Right lobe of liver (tissue), 6 donors: ENCODE measurements at regions not wholly inside any gene's neighbourhood (a gene's known extent, or its start where the extent isn't known, plus 50 kb on each side); places are given as distances from the start of the nearest gene placed in this dataset.

Source experiments
- ATAC-seq, 4 donors: fragments of 200-7000 bp; cut with Tn5 transposase; one replicate each; pipeline ENCODE4 v1.9.1; 2020; ENCODE audit warnings: mild to moderate bottlenecking in 4 of 4, moderate library complexity in 4 of 4
- DNase-seq, 3 donors: peaks; one replicate each; pipeline ENCODE4 v3.0.0-alpha.2; 2020
- H3K27ac ChIP-seq, 3 donors: fragments of 200-600 bp; one replicate each; pipeline ENCODE4 v1.8.0; 2022
- H3K27me3 ChIP-seq, 2 donors: fragments of 200-600 bp; one replicate each; pipeline ENCODE4 v1.8.0; 2022
- H3K36me3 ChIP-seq, 4 donors: fragments of 200-600 bp; sonication (generic) in 1 of 4; one replicate each; pipeline versions ENCODE4 v1.5.1 to v1.8.0; 2017 to 2022; ENCODE audit warnings: control low read depth in 1 of 4
- H3K4me1 ChIP-seq, 4 donors: fragments of 200-600 bp; sonication (generic) in 1 of 4; one replicate each; pipeline versions ENCODE4 v1.5.1 to v1.8.0; 2017 to 2022; ENCODE audit warnings: control low read depth in 1 of 4
- H3K4me3 ChIP-seq, 3 donors: fragments of 200-600 bp; one replicate each; pipeline ENCODE4 v1.8.0; 2022
- H3K9me3 ChIP-seq, 4 donors: fragments of 200-600 bp; sonication (generic) in 1 of 4; one replicate each; pipeline versions ENCODE4 v1.5.1 to v1.8.0; 2017 to 2022; ENCODE audit warnings: control low read depth in 1 of 4
- CTCF ChIP-seq, 4 donors: fragments of 200-600 bp in 3 of 4; fragments of 450-650 bp in 1 of 4; IDR thresholded peaks; one replicate each; pipeline versions ENCODE4 v1.5.1 to v1.8.0; 2016 to 2022; ENCODE audit warnings: antibody characterized with exemption in 4 of 4, mild to moderate bottlenecking in 2 of 4
- POLR2A ChIP-seq: fragments of 450-650 bp; IDR thresholded peaks from one replicate; pipeline ENCODE4 v1.6.1; 2017; ENCODE audit warnings: antibody characterized with exemption, mild to moderate bottlenecking
- WGBS: methylation state at CpG from one replicate; pipeline ENCODE4 v1.1.6; 2018; ENCODE audit warnings: low coverage, low lambda C conversion rate; ENCODE audit not compliant: insufficient coverage; ENCODE audit errors: missing lambda C conversion rate; 5-methylcytosine and 5-hydroxymethylcytosine counted together
- intact Hi-C, 2 donors: fragments of 100-400 bp; cut with DNase I; formaldehyde crosslinking; loops; one replicate each; pipeline versions ENCODE4 v1.11.2 to v1.14.1; 2022
- donor health status: DM: no; HTN: yes; CAD: no.
- donor health status: DM: no; HTN: no; CAD: no.
- donor health status: DM: no; HTN: no; CAD: no.
- donor health status: DM: no; HTN: yes; CAD: no.
- donor health status: DM: no; HTN: yes; CAD: no.

GRCh38 chr7:54701982-54702381 lies 57.0 kb downstream of the SEC61G start:
- DNase-seq, result no peak
- no peak for TF ChIP-seq POLR2A
- no peak for TF ChIP-seq CTCF (IDR thresholded peaks at IDR 0.05)
- no peaks in the 10 kb centered on the region for H3K36me3 ChIP-seq
- intact Hi-C loops, result no loop called here
- H3K27me3 ChIP-seq, result no peaks in the 10 kb centered on the region
- H3K27ac ChIP-seq, result no peak overlapping the region
- no peaks in the 10 kb centered on the region for H3K4me1 ChIP-seq
- H3K4me3 ChIP-seq, result no peak overlapping the region
- no peak for ATAC-seq
- WGBS, result 88% methylated on average over 6 of the region's 8 CpGs
- H3K9me3 ChIP-seq, result no peaks in the 10 kb centered on the region

- 72% methylated on average over 5 of the region's 5 CpGs for WGBS
- intact Hi-C loops, result no loop called here
- no peak for TF ChIP-seq CTCF (IDR thresholded peaks at IDR 0.05)
- no peak for TF ChIP-seq POLR2A
- DNase-seq, result no peak
- Histone ChIP-seq H3K36me3 (no peaks in the 10 kb centered on the region), H3K4me3 (no peak overlapping the region), H3K4me1 (no peaks in the 10 kb centered on the region), H3K9me3 (no peaks in the 10 kb centered on the region), H3K27me3 (no peaks in the 10 kb centered on the region), H3K27ac (no peak overlapping the region)
- ATAC-seq, result no peak
Observed at GRCh38 chr7:54699715-54700114, 59.3 kb downstream of the SEC61G start.

GRCh38 chr7:54697659-54698186 lies 61.3 kb downstream of the SEC61G start:
- Histone ChIP-seq H3K4me1 (no peaks in the 10 kb centered on the region), H3K27ac (no peak overlapping the region), H3K9me3 (no peaks in the 10 kb centered on the region), H3K4me3 (no peak overlapping the region), H3K27me3 (no peaks in the 10 kb centered on the region), H3K36me3 (no peaks in the 10 kb centered on the region)
- WGBS, result 85% methylated on average over 7 of the region's 32 CpGs
- TF ChIP-seq CTCF (IDR thresholded peaks at IDR 0.05), result no peak
- no peak for TF ChIP-seq POLR2A
- DNase-seq, result no peak
- intact Hi-C loops, result no loop called here
- no peak for ATAC-seq

GRCh38 chr7:54690892-54691291 lies 68.1 kb downstream of the SEC61G start:
- intact Hi-C loops, result no loop called here
- WGBS, result 75% methylated on average over 14 of the region's 14 CpGs
- H3K9me3 ChIP-seq, result no peaks in the 10 kb centered on the region
- H3K4me1 ChIP-seq, result no peaks in the 10 kb centered on the region
- no peaks in the 10 kb centered on the region for H3K36me3 ChIP-seq
- DNase-seq (no peak), ATAC-seq (no peak)
- no peak for TF ChIP-seq POLR2A
- TF ChIP-seq CTCF (IDR thresholded peaks at IDR 0.05), result no peak
- H3K27me3 ChIP-seq, result no peaks in the 10 kb centered on the region
- H3K27ac ChIP-seq, result no peak overlapping the region
- no peak overlapping the region for H3K4me3 ChIP-seq

GRCh38 chr7:54690050-54690443 lies 69.0 kb downstream of the SEC61G start:
- WGBS, result 61% methylated on average over 9 of the region's 9 CpGs
- Histone ChIP-seq H3K9me3 (no peaks in the 10 kb centered on the region), H3K4me3 (no peak overlapping the region), H3K4me1 (no peaks in the 10 kb centered on the region), H3K27ac (no peak overlapping the region), H3K36me3 (no peaks in the 10 kb centered on the region), H3K27me3 (no peaks in the 10 kb centered on the region)
- ATAC-seq (no peak), DNase-seq (no peak)
- TF ChIP-seq CTCF (IDR thresholded peaks at IDR 0.05) (no peak), POLR2A (no peak)
- intact Hi-C loops, result no loop called here
